ENCODE measurements at regions not wholly inside any gene's neighbourhood (a gene's known extent, or its start where the extent isn't known, plus 50 kb on each side); places are given as distances from the start of the nearest gene placed in this dataset.
A peak's percentile ranks its signal among the peaks of the same experiment; 100 is the strongest.

DNA sequence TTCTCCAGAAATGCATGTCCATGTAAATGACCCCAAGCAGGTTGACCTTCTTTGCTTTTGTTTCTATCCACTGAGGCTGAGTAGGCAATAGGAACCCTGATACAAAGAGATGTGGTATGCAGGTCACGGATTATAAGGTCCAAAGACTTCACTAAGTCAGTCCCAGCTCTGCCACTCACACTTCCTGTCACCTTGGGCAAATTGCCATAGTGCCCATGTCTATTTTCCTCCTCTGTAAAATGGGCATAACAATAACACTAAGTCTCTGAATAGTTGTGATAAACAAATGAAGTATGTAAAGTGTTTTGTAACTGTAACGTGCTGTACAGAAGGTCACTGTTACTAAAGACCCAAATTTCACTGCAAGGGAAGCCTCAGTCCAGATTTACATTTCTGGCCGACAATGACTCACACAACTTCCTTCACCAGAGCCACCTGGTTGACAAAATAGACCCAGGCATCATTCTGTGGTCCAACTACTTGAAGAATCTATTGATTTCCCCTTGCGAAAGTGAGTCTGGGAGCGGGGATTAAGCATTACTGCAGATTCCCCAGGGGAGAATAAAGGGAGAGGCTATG is 175.4 kb upstream of the LPP start:
- H3K27ac Mint-ChIP-seq = no peak overlapping the region
- no peaks in the 10 kb centered on the region for H3K9me3 Mint-ChIP-seq
- peaks cover 10% of the 10 kb centered on the region for H3K27me3 Mint-ChIP-seq (ENCODE audit: low read depth)

DNA sequence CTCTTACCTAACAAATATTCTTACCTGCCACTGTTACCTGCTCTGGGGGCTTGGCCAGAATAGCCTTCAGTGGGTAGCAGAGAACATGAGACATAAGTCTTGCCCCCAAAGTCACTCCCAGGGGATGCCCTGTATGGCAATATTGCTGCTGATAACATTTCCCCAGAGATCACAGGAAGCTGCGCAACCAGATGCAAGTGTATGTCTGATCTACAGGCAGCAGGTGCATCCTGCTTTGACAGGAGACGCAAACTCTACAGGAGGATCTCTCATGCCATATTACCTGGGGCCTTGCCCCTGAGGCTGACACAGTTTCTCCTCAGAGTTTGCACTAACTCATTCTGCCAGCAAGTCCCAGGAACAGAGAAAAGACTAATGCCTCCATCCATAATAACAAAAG is 174.4 kb upstream of the LPP start:
- Mint-ChIP-seq H3K36me3 (ENCODE audit: low read depth) (no peaks in the 10 kb centered on the region), H3K9me3 (no peaks in the 10 kb centered on the region), H3K27ac (no peak overlapping the region), H3K4me1 (peaks cover 7% of the 10 kb centered on the region), H3K4me3 (no peak overlapping the region), H3K27me3 (ENCODE audit: low read depth) (peaks cover 4% of the 10 kb centered on the region)
- TF ChIP-seq, protein P1, sequence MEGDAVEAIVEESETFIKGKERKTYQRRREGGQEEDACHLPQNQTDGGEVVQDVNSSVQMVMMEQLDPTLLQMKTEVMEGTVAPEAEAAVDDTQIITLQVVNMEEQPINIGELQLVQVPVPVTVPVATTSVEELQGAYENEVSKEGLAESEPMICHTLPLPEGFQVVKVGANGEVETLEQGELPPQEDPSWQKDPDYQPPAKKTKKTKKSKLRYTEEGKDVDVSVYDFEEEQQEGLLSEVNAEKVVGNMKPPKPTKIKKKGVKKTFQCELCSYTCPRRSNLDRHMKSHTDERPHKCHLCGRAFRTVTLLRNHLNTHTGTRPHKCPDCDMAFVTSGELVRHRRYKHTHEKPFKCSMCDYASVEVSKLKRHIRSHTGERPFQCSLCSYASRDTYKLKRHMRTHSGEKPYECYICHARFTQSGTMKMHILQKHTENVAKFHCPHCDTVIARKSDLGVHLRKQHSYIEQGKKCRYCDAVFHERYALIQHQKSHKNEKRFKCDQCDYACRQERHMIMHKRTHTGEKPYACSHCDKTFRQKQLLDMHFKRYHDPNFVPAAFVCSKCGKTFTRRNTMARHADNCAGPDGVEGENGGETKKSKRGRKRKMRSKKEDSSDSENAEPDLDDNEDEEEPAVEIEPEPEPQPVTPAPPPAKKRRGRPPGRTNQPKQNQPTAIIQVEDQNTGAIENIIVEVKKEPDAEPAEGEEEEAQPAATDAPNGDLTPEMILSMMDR (IDR thresholded peaks at IDR 0.05; ENCODE audit: unreplicated experiment in 3 of 3) = no peak

More for the DNA sequence above, 175.4 kb upstream of the LPP start:
- Mint-ChIP-seq H3K4me1 (peaks cover 7% of the 10 kb centered on the region), H3K4me3 (no peak overlapping the region), H3K36me3 (ENCODE audit: low read depth) (no peaks in the 10 kb centered on the region)
- TF ChIP-seq, protein P1 (IDR thresholded peaks at IDR 0.05; ENCODE audit: unreplicated experiment in 3 of 3) = no peak

DNA sequence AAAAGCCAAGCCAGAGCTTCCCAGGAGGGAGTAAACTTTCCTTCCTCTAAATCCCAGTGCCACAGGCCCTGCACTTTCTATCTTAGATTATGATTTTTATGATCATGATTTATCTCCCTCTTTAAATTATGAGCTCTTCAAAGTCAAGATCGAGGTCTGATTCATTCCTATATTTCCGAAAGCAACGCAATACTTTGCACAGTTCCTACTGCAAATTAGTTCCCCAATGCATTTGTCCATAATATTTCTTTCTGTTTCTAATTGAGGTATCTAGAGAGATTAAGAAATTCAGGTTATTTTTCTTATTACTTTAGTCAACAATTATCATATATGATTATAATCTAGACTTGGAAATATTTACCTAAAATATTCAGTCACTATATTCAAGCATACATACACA is 173.1 kb upstream of the LPP start:
- H3K36me3 Mint-ChIP-seq (ENCODE audit: low read depth) = no peaks in the 10 kb centered on the region
- H3K9me3 Mint-ChIP-seq = no peaks in the 10 kb centered on the region
- H3K27ac Mint-ChIP-seq = peak overlapping the region in 1 of 3 experiments; percentile 69
- no peaks in the 10 kb centered on the region for H3K4me1 Mint-ChIP-seq
- H3K27me3 Mint-ChIP-seq (ENCODE audit: low read depth) = peaks cover 4% of the 10 kb centered on the region
- H3K4me3 Mint-ChIP-seq = no peak overlapping the region
- TF ChIP-seq, protein P1 (IDR thresholded peaks at IDR 0.05; ENCODE audit: unreplicated experiment in 3 of 3) = no peak

DNA sequence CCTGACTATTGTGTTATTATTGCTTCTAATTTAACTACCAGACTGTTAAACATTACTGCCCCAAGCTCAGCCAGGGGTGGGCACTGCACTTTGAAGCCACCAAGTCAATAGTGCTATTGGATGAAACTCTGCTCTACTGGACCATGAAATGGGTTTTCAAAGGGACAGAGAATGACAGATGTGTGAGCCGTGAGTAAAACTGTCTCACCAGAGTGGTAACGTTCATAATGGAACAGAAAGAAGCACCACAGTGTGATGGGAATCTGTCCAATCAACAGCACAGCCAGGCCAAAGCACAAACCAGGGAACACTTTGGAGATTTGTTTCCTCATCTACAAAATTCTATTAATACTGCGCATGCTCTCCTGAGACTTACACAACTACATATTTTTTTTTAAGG is 171.8 kb upstream of the LPP start:
- Mint-ChIP-seq H3K36me3 (ENCODE audit: low read depth) (no peaks in the 10 kb centered on the region), H3K27ac (peak overlapping the region; percentile 76 to 92 (median 81)), H3K4me3 (no peak overlapping the region), H3K4me1 (no peaks in the 10 kb centered on the region), H3K9me3 (no peaks in the 10 kb centered on the region), H3K27me3 (ENCODE audit: low read depth) (peaks cover 4% of the 10 kb centered on the region)
- TF ChIP-seq, protein P1 (IDR thresholded peaks at IDR 0.05; ENCODE audit: unreplicated experiment in 3 of 3) = no peak

DNA sequence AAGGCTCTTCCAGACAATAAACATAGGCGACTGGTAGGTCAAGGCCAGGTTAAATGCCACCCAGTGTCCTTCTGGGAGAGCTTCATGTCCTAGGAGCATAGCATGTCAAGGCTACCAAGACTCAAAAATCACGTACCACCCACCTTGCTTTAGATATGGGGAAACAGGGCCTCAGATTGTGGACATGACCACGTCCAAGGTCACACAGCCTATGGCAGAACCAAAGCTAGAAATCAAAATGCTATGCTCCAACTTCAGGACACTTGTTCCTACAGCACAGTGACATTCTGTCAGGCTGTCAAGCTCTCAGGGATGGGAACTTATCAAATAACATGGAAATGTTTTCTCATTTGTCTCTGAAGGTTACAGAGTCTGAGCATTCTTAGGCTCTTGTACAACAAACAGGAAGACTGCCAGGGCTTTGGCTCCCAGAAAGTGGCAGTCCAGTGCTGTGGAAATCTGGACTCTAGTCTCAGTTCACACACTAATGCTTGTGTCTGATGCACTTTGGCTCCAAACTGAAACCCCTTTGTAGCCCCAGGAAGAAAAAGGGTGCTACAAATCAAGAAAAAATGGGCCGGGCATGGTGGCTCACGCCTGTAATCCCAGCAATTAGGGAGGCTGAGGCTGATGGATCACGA is 170.4 kb upstream of the LPP start:
- no peaks in the 10 kb centered on the region for H3K4me1 Mint-ChIP-seq
- H3K36me3 Mint-ChIP-seq (ENCODE audit: low read depth) = no peaks in the 10 kb centered on the region
- peaks cover 7% of the 10 kb centered on the region for H3K27me3 Mint-ChIP-seq (ENCODE audit: low read depth)
- no peak overlapping the region for H3K4me3 Mint-ChIP-seq
- H3K9me3 Mint-ChIP-seq = no peaks in the 10 kb centered on the region
- TF ChIP-seq, protein P1 (IDR thresholded peaks at IDR 0.05; ENCODE audit: unreplicated experiment in 3 of 3) = no peak
- no peak overlapping the region for H3K27ac Mint-ChIP-seq

DNA sequence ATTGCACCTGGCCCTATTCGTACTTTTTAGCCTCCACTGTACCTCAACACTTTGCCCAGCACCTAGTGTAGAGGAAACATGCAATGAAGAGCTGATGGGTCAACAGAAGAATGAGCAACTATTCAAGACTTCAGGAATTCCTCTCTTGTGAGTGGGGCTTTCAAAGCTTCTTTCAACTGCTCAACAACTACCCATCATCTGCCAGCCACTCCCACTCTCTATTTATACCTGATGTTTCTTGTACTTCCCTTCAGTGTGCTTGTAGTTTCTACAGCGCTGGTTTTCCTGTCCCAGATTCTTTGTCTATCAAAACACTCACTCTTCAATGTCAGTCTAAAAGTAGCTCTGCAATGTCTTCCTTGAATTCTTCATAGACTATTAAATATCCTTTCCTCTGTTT is 168.3 kb upstream of the LPP start:
- Mint-ChIP-seq H3K27me3 (ENCODE audit: low read depth) (peaks cover 4% of the 10 kb centered on the region), H3K27ac (no peak overlapping the region), H3K36me3 (ENCODE audit: low read depth) (no peaks in the 10 kb centered on the region), H3K4me1 (peaks cover 12% of the 10 kb centered on the region), H3K4me3 (no peak overlapping the region), H3K9me3 (no peaks in the 10 kb centered on the region)
- TF ChIP-seq, protein P1 (IDR thresholded peaks at IDR 0.05; ENCODE audit: unreplicated experiment in 3 of 3) = no peak

Data from nephron (organoid).